ENCODE measurements at regions not wholly inside any gene's neighbourhood (a gene's known extent, or its start where the extent isn't known, plus 50 kb on each side); places are given as distances from the start of the nearest gene placed in this dataset.

- TF ChIP-seq EP300 (IDR thresholded peaks at IDR 0.05) (no peak), POLR2A (IDR thresholded peaks at IDR 0.05; ENCODE audit: low read depth) (no peak), CTCF (IDR thresholded peaks at IDR 0.05) (no peak), POLR2AphosphoS5 (IDR thresholded peaks at IDR 0.05) (no peak)
- no peaks in the 10 kb centered on the region for H3K9me3 ChIP-seq
- no peak overlapping the region for H3K4me3 ChIP-seq
- peaks cover 0 to 9% (median 0%) of the 10 kb centered on the region in 4 donors for H3K4me1 ChIP-seq
- no peaks in the 10 kb centered on the region for H3K36me3 ChIP-seq
- H3K27ac ChIP-seq (replicated peaks in 1 of 4), result no peak overlapping the region
- intact Hi-C loops (cut with DNase I), result no loop called here
- no peak for DNase-seq (ENCODE audit: extremely low spot score)
- H3K27me3 ChIP-seq, result no peaks in the 10 kb centered on the region
- 83% methylated on average over 1 of the region's 1 CpG for WGBS
Measured at GRCh38 chrX:13235930-13236329, 83.9 kb downstream of the ATXN3L start.

DNA sequence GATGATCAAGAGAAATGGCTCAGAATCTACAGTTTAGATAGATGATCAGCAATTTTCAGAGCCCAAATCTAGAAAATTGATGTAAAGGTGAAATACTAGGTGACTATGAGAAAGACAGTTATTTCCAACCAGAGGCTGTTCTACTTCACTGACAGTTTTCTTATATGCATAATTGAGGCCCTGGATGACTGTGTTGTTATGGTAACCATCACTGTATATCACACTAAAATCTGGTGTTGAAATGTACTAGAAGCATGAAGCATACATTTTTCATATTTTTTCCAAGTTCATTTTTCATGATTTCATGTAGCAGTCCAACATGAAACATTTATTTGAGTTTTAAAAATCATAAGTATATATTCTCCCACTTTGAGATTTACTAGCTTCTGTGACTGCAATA is 87.4 kb downstream of the ATXN3L start:
- H3K36me3 ChIP-seq, result no peaks in the 10 kb centered on the region
- no peaks in the 10 kb centered on the region for H3K27me3 ChIP-seq
- DNase-seq (ENCODE audit: extremely low spot score), result no peak
- peaks cover 0 to 9% (median 0%) of the 10 kb centered on the region in 4 donors for H3K4me1 ChIP-seq
- H3K4me3 ChIP-seq, result no peak overlapping the region
- intact Hi-C loops (cut with DNase I), result no loop called here
- no peaks in the 10 kb centered on the region for H3K9me3 ChIP-seq
- no peak for TF ChIP-seq POLR2AphosphoS5 (IDR thresholded peaks at IDR 0.05)
- TF ChIP-seq EP300 (IDR thresholded peaks at IDR 0.05), result no peak
- no peak for TF ChIP-seq POLR2A (IDR thresholded peaks at IDR 0.05; ENCODE audit: low read depth)
- TF ChIP-seq CTCF (IDR thresholded peaks at IDR 0.05), result no peak
- no peak overlapping the region for H3K27ac ChIP-seq (replicated peaks in 1 of 4)

GRCh38 chrX:13226214-13226613 is 93.6 kb downstream of the ATXN3L start:
- no peaks in the 10 kb centered on the region for H3K36me3 ChIP-seq
- H3K4me3 ChIP-seq, result no peak overlapping the region
- no peak overlapping the region for H3K27ac ChIP-seq (replicated peaks in 1 of 4)
- peaks cover 0 to 7% (median 1%) of the 10 kb centered on the region in 4 donors for H3K4me1 ChIP-seq
- H3K27me3 ChIP-seq, result no peaks in the 10 kb centered on the region
- TF ChIP-seq POLR2AphosphoS5 (IDR thresholded peaks at IDR 0.05), result no peak
- DNase-seq (ENCODE audit: extremely low spot score), result no peak
- H3K9me3 ChIP-seq, result no peaks in the 10 kb centered on the region
- intact Hi-C loops (cut with DNase I), result no loop called here

DNA sequence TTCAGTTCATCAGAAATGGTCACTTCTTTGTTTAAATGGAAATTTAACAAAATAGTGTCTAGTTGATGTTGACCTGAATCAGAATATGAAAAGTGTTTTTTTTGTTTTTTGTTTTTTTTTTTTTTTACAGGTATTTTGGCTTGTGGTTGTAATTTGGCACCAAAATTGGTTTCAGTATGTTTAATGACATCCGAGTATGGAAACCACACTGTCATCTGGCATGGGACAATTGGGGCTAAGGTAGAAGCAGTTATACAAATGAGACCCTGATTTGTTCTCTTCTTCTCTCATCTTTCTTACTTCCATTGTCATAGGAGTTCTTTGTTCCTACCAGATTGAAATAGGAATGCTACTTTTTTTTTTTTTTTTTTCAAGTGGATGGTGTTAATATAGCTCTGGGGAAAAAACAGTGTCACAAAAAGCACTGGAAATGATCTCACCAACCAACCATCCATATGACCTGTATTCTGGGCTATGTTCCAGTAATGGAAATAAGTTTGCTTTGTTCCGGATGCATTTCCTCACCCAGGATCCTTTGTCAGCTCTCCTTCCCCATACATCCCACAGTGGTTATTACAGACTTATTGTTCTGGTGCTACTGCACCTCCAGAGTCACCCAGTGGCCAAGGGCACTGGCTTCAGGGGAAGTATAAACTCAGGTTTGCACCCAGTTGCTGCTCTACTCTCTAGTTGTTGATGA is 95.8 kb downstream of the ATXN3L start:
- H3K4me1 ChIP-seq, result peaks cover 0 to 8% (median 4%) of the 10 kb centered on the region in 4 donors
- WGBS, result 43% methylated on average over 2 of the region's 2 CpGs
- intact Hi-C loops (cut with DNase I), result no loop called here

DNA sequence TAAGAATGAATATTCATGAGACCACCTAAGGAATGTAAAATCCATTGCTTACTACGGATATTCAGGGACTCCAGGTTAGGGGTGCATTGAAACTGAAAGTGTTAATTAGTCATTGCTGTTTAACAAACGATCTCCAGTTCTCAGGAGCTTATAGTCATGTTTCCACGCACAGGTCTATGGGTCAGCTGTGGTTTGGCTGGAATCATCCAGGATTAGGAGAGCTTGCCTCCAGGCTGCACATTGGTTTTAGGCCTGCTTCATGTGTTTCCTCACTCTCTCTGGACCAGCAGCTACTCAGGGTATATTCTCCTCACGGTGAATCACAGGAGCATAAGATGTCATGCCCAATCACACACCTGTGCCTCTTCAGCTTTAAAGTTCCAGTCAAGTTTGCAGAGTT is 98.9 kb downstream of the ATXN3L start:
- DNase-seq (ENCODE audit: extremely low spot score), result no peak
- Histone ChIP-seq H3K9me3 (no peaks in the 10 kb centered on the region), H3K27me3 (no peaks in the 10 kb centered on the region), H3K36me3 (no peaks in the 10 kb centered on the region), H3K27ac (replicated peaks in 1 of 4) (no peak overlapping the region), H3K4me1 (peaks cover 0 to 8% (median 4%) of the 10 kb centered on the region in 4 donors), H3K4me3 (no peak overlapping the region)
- intact Hi-C loops (cut with DNase I), result no loop called here
- TF ChIP-seq POLR2AphosphoS5 (IDR thresholded peaks at IDR 0.05) (no peak), EP300 (IDR thresholded peaks at IDR 0.05) (no peak)
- 40% methylated on average over 4 of the region's 4 CpGs for WGBS

More for the DNA sequence above, 95.8 kb downstream of the ATXN3L start:
- TF ChIP-seq POLR2A (IDR thresholded peaks at IDR 0.05; ENCODE audit: low read depth), result no peak
- no peak for TF ChIP-seq CTCF (IDR thresholded peaks at IDR 0.05)
- TF ChIP-seq POLR2AphosphoS5 (IDR thresholded peaks at IDR 0.05), result peak in 1 of 2 donors; percentile 46
- Histone ChIP-seq H3K36me3 (no peaks in the 10 kb centered on the region), H3K27ac (replicated peaks in 1 of 4) (no peak overlapping the region), H3K9me3 (no peaks in the 10 kb centered on the region), H3K4me3 (no peak overlapping the region), H3K27me3 (no peaks in the 10 kb centered on the region)
- no peak for DNase-seq (ENCODE audit: extremely low spot score)
